C4-2B (cell line): ENCODE measurements at regions not wholly inside any gene's neighbourhood (a gene's known extent, or its start where the extent isn't known, plus 50 kb on each side); places are given as distances from the start of the nearest gene placed in this dataset.

ENCODE experiments used
- ZFX ChIP-seq: fragments of 450-650 bp; IDR thresholded peaks from 2 replicates; pipeline ENCODE4 v1.6.1; 2017
- TF ChIP-seq, protein P1 (sequence below): fragments of 450-650 bp; conservative IDR thresholded peaks from 2 replicates; pipeline ENCODE4 v1.5.1; 2017; ENCODE audit warnings: mild to moderate bottlenecking

DNA sequence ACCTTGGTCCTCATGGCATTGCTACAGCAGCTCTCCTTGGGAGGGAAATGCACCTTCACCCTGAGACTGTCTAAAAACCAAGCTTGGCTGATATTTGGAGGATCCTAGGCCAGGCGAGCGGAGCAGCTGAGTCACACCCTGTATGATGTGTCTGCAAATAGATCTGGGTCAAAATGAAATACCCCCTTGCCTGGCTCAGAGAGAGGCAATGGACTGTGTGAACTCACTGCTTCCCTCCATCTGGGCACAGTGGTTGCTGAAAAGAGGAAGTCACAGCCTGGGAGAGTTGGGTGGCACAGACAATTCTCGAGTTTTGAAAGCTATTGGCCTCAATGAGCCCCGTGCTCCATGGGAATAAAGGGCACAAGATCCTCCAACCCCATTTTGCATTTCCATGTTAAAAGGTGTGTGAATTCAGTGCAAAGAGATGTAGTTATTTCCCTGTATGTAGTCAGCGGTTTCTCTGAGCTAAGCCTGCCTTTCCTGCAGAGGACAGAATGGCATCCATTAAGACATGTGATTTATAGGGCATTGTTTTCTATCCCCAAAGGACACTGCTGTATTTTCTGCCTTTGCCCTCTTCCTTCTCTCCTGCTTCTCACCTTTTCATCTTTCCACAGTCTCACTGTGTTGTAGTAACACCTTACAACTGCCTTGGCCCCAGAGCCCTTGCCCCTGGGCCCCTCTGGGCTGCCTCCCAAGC is 177.2 kb downstream of the GADD45G start:
- TF ChIP-seq, protein P1, sequence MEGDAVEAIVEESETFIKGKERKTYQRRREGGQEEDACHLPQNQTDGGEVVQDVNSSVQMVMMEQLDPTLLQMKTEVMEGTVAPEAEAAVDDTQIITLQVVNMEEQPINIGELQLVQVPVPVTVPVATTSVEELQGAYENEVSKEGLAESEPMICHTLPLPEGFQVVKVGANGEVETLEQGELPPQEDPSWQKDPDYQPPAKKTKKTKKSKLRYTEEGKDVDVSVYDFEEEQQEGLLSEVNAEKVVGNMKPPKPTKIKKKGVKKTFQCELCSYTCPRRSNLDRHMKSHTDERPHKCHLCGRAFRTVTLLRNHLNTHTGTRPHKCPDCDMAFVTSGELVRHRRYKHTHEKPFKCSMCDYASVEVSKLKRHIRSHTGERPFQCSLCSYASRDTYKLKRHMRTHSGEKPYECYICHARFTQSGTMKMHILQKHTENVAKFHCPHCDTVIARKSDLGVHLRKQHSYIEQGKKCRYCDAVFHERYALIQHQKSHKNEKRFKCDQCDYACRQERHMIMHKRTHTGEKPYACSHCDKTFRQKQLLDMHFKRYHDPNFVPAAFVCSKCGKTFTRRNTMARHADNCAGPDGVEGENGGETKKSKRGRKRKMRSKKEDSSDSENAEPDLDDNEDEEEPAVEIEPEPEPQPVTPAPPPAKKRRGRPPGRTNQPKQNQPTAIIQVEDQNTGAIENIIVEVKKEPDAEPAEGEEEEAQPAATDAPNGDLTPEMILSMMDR: no peak
- TF ChIP-seq ZFX: no peak
